Activated T-helper 9 cell treated with anti-CD3 and anti-CD28 coated beads, Interleukin-2, amount 50 U/mL, for 16 hours (primary cell): ENCODE measurements at regions not wholly inside any gene's neighbourhood (a gene's known extent, or its start where the extent isn't known, plus 50 kb on each side); places are given as distances from the start of the nearest gene placed in this dataset.

Experiments
- DNase-seq: peaks from one replicate; pipeline ENCODE4 v3.0.0-alpha.2; 2020; ENCODE audit warnings: low read depth

- DNase-seq, result no peak
Measured at GRCh38 chr13:74000876-74001275, 133.3 kb downstream of the KLF12 start.

GRCh38 chr13:73998631-73999030 is 135.6 kb downstream of the KLF12 start:
- no peak for DNase-seq

GRCh38 chr13:73997964-73998363 is 136.2 kb downstream of the KLF12 start:
- DNase-seq, result no peak

- no peak for DNase-seq
Measured at GRCh38 chr13:73996569-73996968, 137.6 kb downstream of the KLF12 start.

- no peak for DNase-seq
Measured at GRCh38 chr13:73995736-73996135, 138.5 kb downstream of the KLF12 start.

- no peak for DNase-seq
Measured at GRCh38 chr13:73993661-73994060, 140.5 kb downstream of the KLF12 start.

- DNase-seq, result no peak
Measured at GRCh38 chr13:73991884-73992283, 142.3 kb downstream of the KLF12 start.

- DNase-seq, result no peak
Measured at GRCh38 chr13:73991384-73991783, 142.8 kb downstream of the KLF12 start.

- DNase-seq, result no peak
Measured at GRCh38 chr13:73989244-73989843, 144.9 kb downstream of the KLF12 start.

- DNase-seq, result no peak
Measured at GRCh38 chr13:73988461-73988860, 145.7 kb downstream of the KLF12 start.

GRCh38 chr13:73987618-73988017 is 146.6 kb downstream of the KLF12 start:
- no peak for DNase-seq

GRCh38 chr13:73985783-73986182 is 148.4 kb downstream of the KLF12 start:
- no peak for DNase-seq

- DNase-seq, result peak; percentile 43
Measured at GRCh38 chr13:73984949-73985691, 149.1 kb downstream of the KLF12 start.

- DNase-seq, result no peak
Measured at GRCh38 chr13:73984201-73984600, 150.0 kb downstream of the KLF12 start.

- no peak for DNase-seq
Measured at GRCh38 chr13:73983109-73983508, 151.1 kb downstream of the KLF12 start.

- DNase-seq, result no peak
Measured at GRCh38 chr13:73981595-73981994, 152.6 kb downstream of the KLF12 start.

- no peak for DNase-seq
Measured at GRCh38 chr13:73975767-73976166, 158.4 kb downstream of the KLF12 start.

GRCh38 chr13:73974051-73974450 is 160.2 kb downstream of the KLF12 start:
- DNase-seq, result no peak

GRCh38 chr13:73973156-73973555 is 161.0 kb downstream of the KLF12 start:
- DNase-seq, result no peak

- no peak for DNase-seq
Measured at GRCh38 chr13:73972545-73972944, 161.7 kb downstream of the KLF12 start.

GRCh38 chr13:73971481-73971880 is 162.7 kb downstream of the KLF12 start:
- DNase-seq, result no peak

- DNase-seq, result no peak
Measured at GRCh38 chr13:73970421-73971055, 163.7 kb downstream of the KLF12 start.

GRCh38 chr13:73967397-73968165 is 166.6 kb downstream of the KLF12 start:
- no peak for DNase-seq
